ENCODE measurements at regions not wholly inside any gene's neighbourhood (a gene's known extent, or its start where the extent isn't known, plus 50 kb on each side); places are given as distances from the start of the nearest gene placed in this dataset.

DNA sequence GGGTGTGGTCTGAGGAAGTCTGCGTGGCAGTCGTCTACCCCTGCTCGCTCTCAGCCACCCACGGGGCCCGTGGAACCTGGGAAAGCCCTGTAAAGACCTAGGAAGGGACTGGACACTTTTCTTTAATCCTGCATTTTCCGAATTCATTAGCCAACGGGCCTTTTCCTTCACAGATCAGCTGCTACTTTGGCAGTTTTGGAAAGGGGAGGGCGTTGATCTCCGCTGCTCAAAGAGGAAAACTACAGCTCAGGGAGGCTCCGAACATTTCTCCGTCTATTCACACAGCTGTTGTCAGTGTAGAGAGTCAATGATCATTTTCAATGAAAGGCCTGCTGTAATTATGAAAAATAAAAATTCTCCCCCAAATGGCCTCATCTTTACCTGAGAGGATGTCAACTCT lies 450.1 kb upstream of the MKI67 start (continued):
- no peak for TF ChIP-seq FOXA1 (IDR thresholded peaks at IDR 0.05)
- TF ChIP-seq FOXA1 (CRISPR knock-in tag; IDR thresholded peaks at IDR 0.05), result no peak
- TF ChIP-seq ZBTB3 (CRISPR knock-in tag; IDR thresholded peaks at IDR 0.05; ENCODE audit: borderline replicate concordance, low read depth), result no peak
- no peak for TF ChIP-seq ZNF550 (CRISPR knock-in tag; IDR thresholded peaks at IDR 0.05; ENCODE audit: borderline replicate concordance)
- no peak for TF ChIP-seq CAMTA2 (CRISPR knock-in tag; IDR thresholded peaks at IDR 0.05; ENCODE audit: borderline replicate concordance)

DNA sequence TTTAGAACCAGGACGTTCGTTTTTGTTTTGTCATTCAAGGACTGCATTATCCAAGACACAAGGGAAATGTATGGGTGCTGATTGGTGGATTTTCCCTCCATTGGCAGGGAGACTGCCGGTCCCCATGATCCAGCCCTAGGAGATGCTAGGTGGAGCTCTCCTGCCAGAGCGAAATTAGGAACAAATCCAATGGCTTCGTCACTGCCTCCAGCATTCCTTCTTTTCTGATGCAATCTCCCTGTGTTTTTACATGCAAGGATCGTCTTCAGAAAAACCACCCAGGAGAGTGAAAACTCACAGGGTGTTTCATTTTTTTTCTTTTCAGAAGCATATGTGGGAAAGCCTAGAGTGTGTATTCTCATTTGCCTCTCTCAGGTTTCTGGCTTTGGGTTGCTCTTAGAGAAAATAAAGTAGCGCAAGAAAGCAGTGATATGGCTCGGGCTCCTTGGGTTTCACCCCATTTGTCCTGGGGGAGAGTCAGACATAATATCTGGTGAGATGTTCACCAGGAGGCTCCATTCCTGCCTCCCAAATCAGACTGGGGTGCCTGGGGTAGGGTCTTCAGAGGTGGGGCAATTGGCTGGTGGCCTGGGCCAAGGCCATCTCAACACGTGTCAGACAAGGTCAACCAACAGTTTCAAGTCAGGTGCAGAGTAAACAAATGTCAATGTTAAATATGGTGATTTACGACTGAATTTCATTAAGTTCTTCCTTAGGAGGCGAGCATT lies 450.9 kb upstream of the MKI67 start:
- no TSS peak for BruUV-seq (replicated peaks)
- H3K79me2 ChIP-seq (ENCODE audit: insufficient read depth, low read length), result no peaks in the 10 kb centered on the region
- H4K20me1 ChIP-seq (ENCODE audit: insufficient read depth, low read length), result no peaks in the 10 kb centered on the region
- H3K27ac ChIP-seq (ENCODE audit: extremely low read length, insufficient read depth, low read length), result no peak overlapping the region
- no peak for DNase-seq (ENCODE audit: low spot score)
- peaks cover 4 to 20% of the 10 kb centered on the region in 2 experiments; a peak in 3 of 5 replicates for H3K27me3 ChIP-seq (ENCODE audit: control insufficient read depth in 1 of 2, insufficient read depth in 2 of 2, low read length in 2 of 2)
- H3K9ac ChIP-seq (ENCODE audit: insufficient read depth, low read depth, low read length), result no peak overlapping the region
- H3K4me1 ChIP-seq (ENCODE audit: insufficient read depth, low read length), result no peaks in the 10 kb centered on the region
- no peaks in the 10 kb centered on the region for H3K36me3 ChIP-seq (replicated peaks in 1 of 2; ENCODE audit: control insufficient read depth in 1 of 2, insufficient read depth in 2 of 2, low read length in 2 of 2)
- no peak overlapping the region for H3K4me2 ChIP-seq (ENCODE audit: low read depth, low read length)
- no peak for ATAC-seq
- H2AFZ ChIP-seq (ENCODE audit: low read length), result no peak overlapping the region
- WGBS (ENCODE audit: low lambda C conversion rate), result 26% methylated on average over 10 of the region's 11 CpGs
- intact Hi-C loops (cut with micrococcal nuclease; ENCODE audit: unreplicated experiment) (no loop called here), in situ Hi-C loops (cut with HindIII; ENCODE audit: extremely low pct_ligation_motif_present, low pct_unique_long_range_greater_than_20kb) (no loop called here)
- H3K9me3 ChIP-seq (ENCODE audit: low read length), result no peaks in the 10 kb centered on the region
- FAIRE-seq, result no peak
- no peak overlapping the region for H3K4me3 ChIP-seq (replicated peaks in 1 of 3; ENCODE audit: insufficient read depth in 1 of 3, low read depth in 2 of 3, low read length in 3 of 3)
- ChIA-PET POLR2A (no interaction called here), CTCF (ENCODE audit: low intra/inter-chr PET ratio, low total read pairs) (no interaction called here)
- TF ChIP-seq, protein P1, sequence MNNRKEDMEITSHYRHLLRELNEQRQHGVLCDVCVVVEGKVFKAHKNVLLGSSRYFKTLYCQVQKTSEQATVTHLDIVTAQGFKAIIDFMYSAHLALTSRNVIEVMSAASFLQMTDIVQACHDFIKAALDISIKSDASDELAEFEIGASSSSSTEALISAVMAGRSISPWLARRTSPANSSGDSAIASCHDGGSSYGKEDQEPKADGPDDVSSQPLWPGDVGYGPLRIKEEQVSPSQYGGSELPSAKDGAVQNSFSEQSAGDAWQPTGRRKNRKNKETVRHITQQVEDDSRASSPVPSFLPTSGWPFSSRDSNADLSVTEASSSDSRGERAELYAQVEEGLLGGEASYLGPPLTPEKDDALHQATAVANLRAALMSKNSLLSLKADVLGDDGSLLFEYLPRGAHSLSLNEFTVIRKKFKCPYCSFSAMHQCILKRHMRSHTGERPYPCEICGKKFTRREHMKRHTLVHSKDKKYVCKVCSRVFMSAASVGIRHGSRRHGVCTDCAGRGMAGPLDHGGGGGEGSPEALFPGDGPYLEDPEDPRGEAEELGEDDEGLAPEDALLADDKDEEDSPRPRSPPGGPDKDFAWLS (CRISPR knock-in tag; IDR thresholded peaks at IDR 0.05; ENCODE audit: borderline replicate concordance), result no peak
- TF ChIP-seq NFYC (CRISPR knock-in tag; IDR thresholded peaks at IDR 0.05) (no peak), FOXK1 (CRISPR knock-in tag; IDR thresholded peaks at IDR 0.05; ENCODE audit: borderline replicate concordance, low read depth) (no peak), MEF2D (CRISPR knock-in tag; IDR thresholded peaks at IDR 0.05) (no peak), ISX (CRISPR knock-in tag; conservative IDR thresholded peaks at IDR 0.05) (no peak), ZNF850 (CRISPR knock-in tag; conservative IDR thresholded peaks at IDR 0.05) (no peak), ZNF777 (CRISPR knock-in tag; IDR thresholded peaks at IDR 0.05) (no peak), SKI (IDR thresholded peaks at IDR 0.05; ENCODE audit: partially characterized antibody) (no peak), ZNF274 (CRISPR knock-in tag; IDR thresholded peaks at IDR 0.05) (no peak)
- TF ChIP-seq, protein P2, sequence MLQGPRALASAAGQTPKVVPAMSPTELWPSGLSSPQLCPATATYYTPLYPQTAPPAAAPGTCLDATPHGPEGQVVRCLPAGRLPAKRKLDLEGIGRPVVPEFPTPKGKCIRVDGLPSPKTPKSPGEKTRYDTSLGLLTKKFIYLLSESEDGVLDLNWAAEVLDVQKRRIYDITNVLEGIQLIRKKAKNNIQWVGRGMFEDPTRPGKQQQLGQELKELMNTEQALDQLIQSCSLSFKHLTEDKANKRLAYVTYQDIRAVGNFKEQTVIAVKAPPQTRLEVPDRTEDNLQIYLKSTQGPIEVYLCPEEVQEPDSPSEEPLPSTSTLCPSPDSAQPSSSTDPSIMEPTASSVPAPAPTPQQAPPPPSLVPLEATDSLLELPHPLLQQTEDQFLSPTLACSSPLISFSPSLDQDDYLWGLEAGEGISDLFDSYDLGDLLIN (CRISPR knock-in tag; IDR thresholded peaks at IDR 0.05; ENCODE audit: borderline replicate concordance), result no peak
- TF ChIP-seq, protein P3, sequence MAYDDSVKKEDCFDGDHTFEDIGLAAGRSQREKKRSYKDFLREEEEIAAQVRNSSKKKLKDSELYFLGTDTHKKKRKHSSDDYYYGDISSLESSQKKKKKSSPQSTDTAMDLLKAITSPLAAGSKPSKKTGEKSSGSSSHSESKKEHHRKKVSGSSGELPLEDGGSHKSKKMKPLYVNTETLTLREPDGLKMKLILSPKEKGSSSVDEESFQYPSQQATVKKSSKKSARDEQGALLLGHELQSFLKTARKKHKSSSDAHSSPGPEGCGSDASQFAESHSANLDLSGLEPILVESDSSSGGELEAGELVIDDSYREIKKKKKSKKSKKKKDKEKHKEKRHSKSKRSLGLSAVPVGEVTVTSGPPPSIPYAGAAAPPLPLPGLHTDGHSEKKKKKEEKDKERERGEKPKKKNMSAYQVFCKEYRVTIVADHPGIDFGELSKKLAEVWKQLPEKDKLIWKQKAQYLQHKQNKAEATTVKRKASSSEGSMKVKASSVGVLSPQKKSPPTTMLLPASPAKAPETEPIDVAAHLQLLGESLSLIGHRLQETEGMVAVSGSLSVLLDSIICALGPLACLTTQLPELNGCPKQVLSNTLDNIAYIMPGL (CRISPR knock-in tag; IDR thresholded peaks at IDR 0.05; ENCODE audit: borderline replicate concordance in 1 of 2, low read depth in 1 of 2), result no peak

All from HepG2 (cell line).